ENCODE measurements at regions not wholly inside any gene's neighbourhood (a gene's known extent, or its start where the extent isn't known, plus 50 kb on each side); places are given as distances from the start of the nearest gene placed in this dataset.

DNA sequence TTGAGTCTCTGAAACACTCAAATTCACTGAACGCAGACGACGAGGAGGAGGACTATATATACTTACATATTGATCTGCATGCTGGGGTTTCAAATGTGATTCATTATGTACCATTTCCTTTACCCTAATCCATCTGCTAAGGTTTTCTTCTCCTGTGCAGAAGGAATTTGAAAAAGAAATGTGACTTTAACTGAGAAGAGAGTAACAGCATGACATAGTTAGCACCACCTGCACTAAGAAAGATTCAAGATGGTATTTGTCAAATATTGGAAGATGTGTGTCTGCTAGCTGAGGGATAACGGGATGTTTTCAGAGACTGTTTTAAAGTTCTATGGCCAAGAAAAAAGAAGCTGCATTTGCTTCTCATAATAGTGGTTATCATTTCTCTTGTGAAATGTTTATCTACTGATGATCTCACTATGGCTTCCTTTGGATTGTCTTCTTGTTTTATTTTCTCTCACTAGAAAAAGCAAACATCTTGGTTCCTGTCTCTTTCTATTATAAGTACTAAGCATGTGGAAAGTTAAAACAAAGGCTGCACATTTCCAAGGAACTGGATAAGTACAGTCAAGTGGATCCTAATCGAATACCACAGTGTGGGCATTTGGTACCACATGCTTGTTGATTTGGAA lies 89.8 kb upstream of the TLE4 start:
- no peak overlapping the region for H3K9ac ChIP-seq (replicated peaks; ENCODE audit: extremely low read depth, insufficient read depth, low read length)
- no peak overlapping the region for H3K27ac ChIP-seq (ENCODE audit: insufficient read depth, low read depth, low read length)
- FAIRE-seq (no peak), DNase-seq (ENCODE audit: low read depth, low spot score) (no peak)
- H3K4me3 ChIP-seq (replicated peaks in 1 of 3; ENCODE audit: insufficient read depth in 1 of 3, low read depth in 1 of 3, low read length in 3 of 3): no peak overlapping the region
- BruUV-seq (replicated peaks): no TSS peak
- H3K4me2 ChIP-seq (ENCODE audit: insufficient read depth, low read length): no peak overlapping the region
- H3K36me3 ChIP-seq (ENCODE audit: control insufficient read depth in 2 of 2, extremely low read depth in 1 of 2, insufficient read depth in 2 of 2, low read length in 2 of 2): no peaks in the 10 kb centered on the region
- no peaks in the 10 kb centered on the region for H3K9me1 ChIP-seq (replicated peaks; ENCODE audit: control insufficient read depth, extremely low read depth, insufficient read depth, low read length)
- no peaks in the 10 kb centered on the region for H4K20me1 ChIP-seq (replicated peaks; ENCODE audit: control insufficient read depth, extremely low read depth, insufficient read depth, low read length)
- ChIA-PET POLR2A (no interaction called here), CTCF (interaction anchor here (0.5 to 1.5 kb wide), 2 partner anchors 10 to 16 kb away, joined by 3 to 4 read pairs; no protein-coding TSS in a partner anchor)
- no peaks in the 10 kb centered on the region for H3K9me3 ChIP-seq (replicated peaks; ENCODE audit: control insufficient read depth, insufficient read depth, low read length)
- no peaks in the 10 kb centered on the region for H3K4me1 ChIP-seq (ENCODE audit: control insufficient read depth, extremely low read depth, insufficient read depth, low read length)
- H2AFZ ChIP-seq (ENCODE audit: low read depth, low read length): no peak overlapping the region
- H3K79me2 ChIP-seq (ENCODE audit: control insufficient read depth, insufficient read depth, low read length): no peaks in the 10 kb centered on the region
- TF ChIP-seq, protein P1, sequence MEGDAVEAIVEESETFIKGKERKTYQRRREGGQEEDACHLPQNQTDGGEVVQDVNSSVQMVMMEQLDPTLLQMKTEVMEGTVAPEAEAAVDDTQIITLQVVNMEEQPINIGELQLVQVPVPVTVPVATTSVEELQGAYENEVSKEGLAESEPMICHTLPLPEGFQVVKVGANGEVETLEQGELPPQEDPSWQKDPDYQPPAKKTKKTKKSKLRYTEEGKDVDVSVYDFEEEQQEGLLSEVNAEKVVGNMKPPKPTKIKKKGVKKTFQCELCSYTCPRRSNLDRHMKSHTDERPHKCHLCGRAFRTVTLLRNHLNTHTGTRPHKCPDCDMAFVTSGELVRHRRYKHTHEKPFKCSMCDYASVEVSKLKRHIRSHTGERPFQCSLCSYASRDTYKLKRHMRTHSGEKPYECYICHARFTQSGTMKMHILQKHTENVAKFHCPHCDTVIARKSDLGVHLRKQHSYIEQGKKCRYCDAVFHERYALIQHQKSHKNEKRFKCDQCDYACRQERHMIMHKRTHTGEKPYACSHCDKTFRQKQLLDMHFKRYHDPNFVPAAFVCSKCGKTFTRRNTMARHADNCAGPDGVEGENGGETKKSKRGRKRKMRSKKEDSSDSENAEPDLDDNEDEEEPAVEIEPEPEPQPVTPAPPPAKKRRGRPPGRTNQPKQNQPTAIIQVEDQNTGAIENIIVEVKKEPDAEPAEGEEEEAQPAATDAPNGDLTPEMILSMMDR (IDR thresholded peaks at IDR 0.05; ENCODE audit: extremely low read depth in 1 of 2, insufficient read depth in 1 of 2, low read depth in 1 of 2, low read length in 2 of 2): no peak
- TF ChIP-seq GATA2 (IDR thresholded peaks at IDR 0.05; ENCODE audit: insufficient read depth, insufficient read length, low read depth, low read length): no peak
- intact Hi-C loops (cut with micrococcal nuclease) (no loop called here), dilution Hi-C loops (cut with MboI; ENCODE audit: extremely low pct_ligation_motif_present, low sequenced_read_pairs) (no loop called here)
- H3K27me3 ChIP-seq (ENCODE audit: control insufficient read depth in 2 of 2, insufficient read depth in 2 of 2, low read length in 2 of 2): no peaks in the 10 kb centered on the region

DNA sequence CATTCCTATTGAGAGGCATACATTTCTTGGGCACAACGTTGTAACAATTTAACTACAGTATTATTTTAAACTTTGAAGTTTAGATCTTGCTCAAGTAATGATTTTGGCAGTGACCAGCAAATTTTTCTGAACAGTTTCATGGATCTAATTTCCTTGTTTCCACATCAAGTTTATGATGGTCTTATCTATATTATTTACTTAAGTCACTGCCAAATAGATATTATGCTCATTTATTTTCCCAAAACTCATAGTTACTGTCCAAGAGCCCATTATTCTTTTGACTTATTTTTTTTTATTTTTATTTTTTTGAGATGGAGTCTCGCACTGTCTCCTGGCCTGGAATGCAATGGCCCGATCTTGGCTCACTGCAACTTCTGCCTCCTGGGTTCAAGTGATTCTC lies 86.5 kb upstream of the TLE4 start:
- H3K4me2 ChIP-seq (ENCODE audit: insufficient read depth, low read length): no peak overlapping the region
- H3K79me2 ChIP-seq (ENCODE audit: control insufficient read depth, insufficient read depth, low read length): no peaks in the 10 kb centered on the region
- DNase-seq (ENCODE audit: low read depth, low spot score): no peak
- no TSS peak for BruUV-seq (replicated peaks)
- TF ChIP-seq POLR2A (IDR thresholded peaks at IDR 0.05; ENCODE audit: low read depth, low read length) (no peak), POLR2AphosphoS5 (IDR thresholded peaks at IDR 0.05; ENCODE audit: insufficient read depth, low read depth, low read length) (no peak), GATA2 (IDR thresholded peaks at IDR 0.05; ENCODE audit: insufficient read depth, insufficient read length, low read depth, low read length) (no peak), JUN (IDR thresholded peaks at IDR 0.05; ENCODE audit: borderline replicate concordance, insufficient read depth, insufficient read length, low read depth) (no peak), EZH2 (IDR thresholded peaks at IDR 0.05; ENCODE audit: borderline replicate concordance, low read depth, low read length, severe bottlenecking) (no peak), MYC (IDR thresholded peaks at IDR 0.05; ENCODE audit: low read depth, low read length) (no peak), FOS (IDR thresholded peaks at IDR 0.05; ENCODE audit: borderline replicate concordance, insufficient read depth, low read length) (no peak)
- TF ChIP-seq, protein P2, sequence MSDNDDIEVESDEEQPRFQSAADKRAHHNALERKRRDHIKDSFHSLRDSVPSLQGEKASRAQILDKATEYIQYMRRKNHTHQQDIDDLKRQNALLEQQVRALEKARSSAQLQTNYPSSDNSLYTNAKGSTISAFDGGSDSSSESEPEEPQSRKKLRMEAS (IDR thresholded peaks at IDR 0.05; ENCODE audit: insufficient read depth, insufficient read length): no peak
- TF ChIP-seq, protein P1 (IDR thresholded peaks at IDR 0.05; ENCODE audit: extremely low read depth in 1 of 2, insufficient read depth in 1 of 2, low read depth in 1 of 2, low read length in 2 of 2): no peak
- CTCF ChIA-PET: no interaction called here
- intact Hi-C loops (cut with micrococcal nuclease) (no loop called here), dilution Hi-C loops (cut with MboI; ENCODE audit: extremely low pct_ligation_motif_present, low sequenced_read_pairs) (no loop called here)
- H3K4me3 ChIP-seq (replicated peaks in 1 of 3; ENCODE audit: insufficient read depth in 1 of 3, low read depth in 1 of 3, low read length in 3 of 3): no peak overlapping the region
- H3K27me3 ChIP-seq (ENCODE audit: control insufficient read depth in 2 of 2, insufficient read depth in 2 of 2, low read length in 2 of 2): no peaks in the 10 kb centered on the region
- no peaks in the 10 kb centered on the region for H3K9me3 ChIP-seq (replicated peaks; ENCODE audit: control insufficient read depth, insufficient read depth, low read length)
- no peak overlapping the region for H2AFZ ChIP-seq (ENCODE audit: low read depth, low read length)
- H4K20me1 ChIP-seq (replicated peaks; ENCODE audit: control insufficient read depth, extremely low read depth, insufficient read depth, low read length): no peaks in the 10 kb centered on the region
- POLR2A ChIA-PET: no interaction called here
- FAIRE-seq: no peak
- H3K27ac ChIP-seq (ENCODE audit: insufficient read depth, low read depth, low read length): no peak overlapping the region
- H3K9ac ChIP-seq (replicated peaks; ENCODE audit: extremely low read depth, insufficient read depth, low read length): no peak overlapping the region
- H3K9me1 ChIP-seq (replicated peaks; ENCODE audit: control insufficient read depth, extremely low read depth, insufficient read depth, low read length): no peaks in the 10 kb centered on the region
- no peaks in the 10 kb centered on the region for H3K36me3 ChIP-seq (ENCODE audit: control insufficient read depth in 2 of 2, extremely low read depth in 1 of 2, insufficient read depth in 2 of 2, low read length in 2 of 2)
- H3K4me1 ChIP-seq (ENCODE audit: control insufficient read depth, extremely low read depth, insufficient read depth, low read length): no peaks in the 10 kb centered on the region
